KMS-11 (cell line): ENCODE measurements at regions not wholly inside any gene's neighbourhood (a gene's known extent, or its start where the extent isn't known, plus 50 kb on each side); places are given as distances from the start of the nearest gene placed in this dataset.

Experiments
- H2AFZ ChIP-seq: fragments of 200-600 bp; sonication (generic); 2 replicates; pipeline ENCODE4 v1.6.1; 2016; ENCODE audit warnings: antibody characterized with exemption, mixed run types, low read depth
- H3K27ac ChIP-seq: fragments of 200-600 bp; sonication (generic); 2 replicates; pipeline ENCODE4 v1.6.1; 2016; ENCODE audit warnings: mild to moderate bottlenecking, mixed run types
- H3K27me3 ChIP-seq: fragments of 200-600 bp; sonication (generic); 2 replicates; pipeline ENCODE4 v1.6.1; 2017; ENCODE audit warnings: mild to moderate bottlenecking, low read depth, mixed run types, moderate library complexity; ENCODE audit not compliant: insufficient read depth
- H3K36me3 ChIP-seq: fragments of 200-600 bp; sonication (generic); 2 replicates; pipeline ENCODE4 v1.6.1; 2017; ENCODE audit warnings: mild to moderate bottlenecking, mixed run types; ENCODE audit not compliant: insufficient read depth
- H3K4me1 ChIP-seq: fragments of 200-600 bp; sonication (generic); 2 replicates; pipeline ENCODE4 v1.6.1; 2016; ENCODE audit warnings: mild to moderate bottlenecking, low read depth, mixed run types; ENCODE audit not compliant: poor library complexity, severe bottlenecking
- H3K4me2 ChIP-seq: fragments of 200-600 bp; sonication (generic); 2 replicates; pipeline ENCODE4 v1.7.0; 2016; ENCODE audit warnings: mild to moderate bottlenecking, mixed run types
- H3K4me3 ChIP-seq: fragments of 200-600 bp; sonication (generic); IDR thresholded peaks from 2 replicates; pipeline ENCODE4 v1.6.1; 2017; ENCODE audit warnings: low read depth, low read length, mixed read lengths; ENCODE audit not compliant: insufficient read depth
- H3K79me2 ChIP-seq: fragments of 200-600 bp; sonication (generic); 2 replicates; pipeline ENCODE4 v1.6.1; 2016; ENCODE audit warnings: low read depth, mixed run types; ENCODE audit not compliant: insufficient read depth
- H3K9ac ChIP-seq: fragments of 200-600 bp; sonication (generic); 2 replicates; pipeline ENCODE4 v1.6.1; 2016; ENCODE audit warnings: mild to moderate bottlenecking, mixed run types
- H4K20me1 ChIP-seq: fragments of 200-600 bp; sonication (generic); 2 replicates; pipeline ENCODE4 v1.6.1; 2016; ENCODE audit warnings: mild to moderate bottlenecking, mixed run types; ENCODE audit not compliant: insufficient read depth
- CTCF ChIP-seq: fragments of 200-600 bp; sonication (generic); conservative IDR thresholded peaks from 2 replicates; pipeline ENCODE4 v1.6.1; 2017; ENCODE audit warnings: low read depth, mild to moderate bottlenecking, antibody characterized with exemption, low read length, moderate library complexity, mixed read lengths

GRCh38 chr12:102616692-102617091, 136.3 kb upstream of the IGF1 start:
- TF ChIP-seq CTCF: no peak
- Histone ChIP-seq H3K4me3 (no peak overlapping the region), H3K36me3 (no peaks in the 10 kb centered on the region), H2AFZ (no peak overlapping the region), H3K4me2 (no peak overlapping the region), H3K79me2 (no peaks in the 10 kb centered on the region), H3K27me3 (no peaks in the 10 kb centered on the region), H3K9ac (no peak overlapping the region), H3K27ac (no peak overlapping the region), H4K20me1 (no peaks in the 10 kb centered on the region), H3K4me1 (no peaks in the 10 kb centered on the region)

- H2AFZ ChIP-seq: no peak overlapping the region
- H3K4me1 ChIP-seq: no peaks in the 10 kb centered on the region
- TF ChIP-seq CTCF: no peak
- H3K9ac ChIP-seq: no peak overlapping the region
- H3K36me3 ChIP-seq: no peaks in the 10 kb centered on the region
- no peak overlapping the region for H3K4me3 ChIP-seq
- no peak overlapping the region for H3K27ac ChIP-seq
- no peaks in the 10 kb centered on the region for H3K79me2 ChIP-seq
- no peak overlapping the region for H3K4me2 ChIP-seq
- no peaks in the 10 kb centered on the region for H4K20me1 ChIP-seq
- no peaks in the 10 kb centered on the region for H3K27me3 ChIP-seq
Observed at GRCh38 chr12:102611995-102612394, 131.6 kb upstream of the IGF1 start.

DNA sequence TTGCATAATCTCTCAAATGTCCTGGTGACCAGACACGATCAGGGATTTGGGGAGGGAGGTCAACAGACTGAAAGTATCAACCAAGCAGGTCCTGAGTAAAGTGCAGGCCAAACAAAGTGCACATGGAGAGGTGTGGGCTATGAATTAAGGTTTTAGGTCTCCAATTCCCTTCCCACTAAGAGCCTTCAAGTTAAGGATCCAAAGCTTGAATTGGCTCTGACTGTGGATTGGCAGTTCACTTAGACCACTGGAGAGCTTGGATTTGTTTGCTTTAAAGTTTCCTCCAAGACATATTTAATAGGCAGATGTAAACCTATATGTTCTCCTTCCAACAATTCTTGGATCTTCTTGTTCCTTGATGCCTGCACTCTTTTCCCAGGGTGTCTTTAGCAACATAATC, 129.6 kb upstream of the IGF1 start:
- no peak for TF ChIP-seq CTCF
- H3K27ac ChIP-seq: no peak overlapping the region
- no peaks in the 10 kb centered on the region for H4K20me1 ChIP-seq
- no peak overlapping the region for H3K4me2 ChIP-seq
- no peak overlapping the region for H3K4me3 ChIP-seq
- H3K27me3 ChIP-seq: no peaks in the 10 kb centered on the region
- no peak overlapping the region for H3K9ac ChIP-seq
- no peaks in the 10 kb centered on the region for H3K4me1 ChIP-seq
- H3K36me3 ChIP-seq: no peaks in the 10 kb centered on the region
- no peaks in the 10 kb centered on the region for H3K79me2 ChIP-seq
- H2AFZ ChIP-seq: no peak overlapping the region

DNA sequence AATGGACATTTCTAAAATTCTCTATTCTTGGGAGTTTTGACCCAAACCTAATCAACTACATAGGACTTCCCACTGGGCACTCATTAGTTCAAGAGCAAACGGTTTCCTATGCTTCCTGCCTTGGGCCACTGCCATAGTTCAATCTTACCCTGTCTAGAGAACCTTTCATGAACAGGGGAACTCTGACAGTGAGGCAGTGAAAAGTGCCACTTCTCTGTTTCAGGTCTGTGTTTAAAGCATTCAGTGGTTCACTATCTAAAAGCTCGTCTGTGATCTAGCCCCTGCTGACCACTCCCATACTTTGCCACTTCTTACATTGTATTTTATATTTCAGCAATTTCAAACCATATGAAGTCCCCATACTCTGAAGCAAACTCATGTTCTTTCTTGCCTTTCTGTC, 122.7 kb upstream of the IGF1 start:
- H4K20me1 ChIP-seq: no peaks in the 10 kb centered on the region
- H3K36me3 ChIP-seq: no peaks in the 10 kb centered on the region

More for the DNA sequence above, 122.7 kb upstream of the IGF1 start:
- H3K27ac ChIP-seq: no peak overlapping the region
- no peak overlapping the region for H2AFZ ChIP-seq
- no peaks in the 10 kb centered on the region for H3K79me2 ChIP-seq
- H3K27me3 ChIP-seq: no peaks in the 10 kb centered on the region
- no peak overlapping the region for H3K4me2 ChIP-seq
- no peak for TF ChIP-seq CTCF
- no peak overlapping the region for H3K4me3 ChIP-seq
- no peak overlapping the region for H3K9ac ChIP-seq
- no peaks in the 10 kb centered on the region for H3K4me1 ChIP-seq
